ENCODE measurements at regions not wholly inside any gene's neighbourhood (a gene's known extent, or its start where the extent isn't known, plus 50 kb on each side); places are given as distances from the start of the nearest gene placed in this dataset.

- no peak for DNase-seq (ENCODE audit: low spot score in 2 of 2)
- TF ChIP-seq POLR2AphosphoS5 (IDR thresholded peaks at IDR 0.05) (no peak), POLR2A (IDR thresholded peaks at IDR 0.05) (no peak), CTCF (IDR thresholded peaks at IDR 0.05) (no peak)
- Histone ChIP-seq H3K4me3 (no peak overlapping the region), H3K9me3 (peaks cover 9 to 10% of the 10 kb centered on the region in 2 donors), H3K27me3 (peaks cover 0 to 18% of the 10 kb centered on the region in 2 donors), H3K27ac (no peak overlapping the region), H3K36me3 (no peaks in the 10 kb centered on the region), H3K4me1 (no peaks in the 10 kb centered on the region)
- intact Hi-C loops (cut with DNase I; ENCODE audit: low total_unique reads) = no loop called here
Observed at GRCh38 chr17:77698903-77699623, 259.4 kb upstream of the TNRC6C start.

- H3K4me3 ChIP-seq = no peak overlapping the region
- DNase-seq (ENCODE audit: low spot score in 2 of 2) = no peak
- H3K27me3 ChIP-seq = peaks cover 0 to 8% of the 10 kb centered on the region in 2 donors
- intact Hi-C loops (cut with DNase I; ENCODE audit: low total_unique reads) = loop anchor here (10.0 kb wide), 1 partner anchor 466 kb away; no protein-coding TSS in a partner anchor
- no peaks in the 10 kb centered on the region for H3K36me3 ChIP-seq
- TF ChIP-seq CTCF (IDR thresholded peaks at IDR 0.05) (no peak), POLR2AphosphoS5 (IDR thresholded peaks at IDR 0.05) (no peak), POLR2A (IDR thresholded peaks at IDR 0.05) (no peak)
- no peak overlapping the region for H3K27ac ChIP-seq
- no peaks in the 10 kb centered on the region for H3K4me1 ChIP-seq
- peaks cover 22 to 23% of the 10 kb centered on the region in 2 donors for H3K9me3 ChIP-seq
Observed at GRCh38 chr17:77700165-77700881, 258.2 kb upstream of the TNRC6C start.

GRCh38 chr17:77701996-77702395 is 256.5 kb upstream of the TNRC6C start:
- TF ChIP-seq POLR2AphosphoS5 (IDR thresholded peaks at IDR 0.05) = no peak
- no peak for TF ChIP-seq CTCF (IDR thresholded peaks at IDR 0.05)
- no peak for TF ChIP-seq POLR2A (IDR thresholded peaks at IDR 0.05)
- peaks cover 22 to 24% of the 10 kb centered on the region in 2 donors for H3K9me3 ChIP-seq
- no peaks in the 10 kb centered on the region for H3K4me1 ChIP-seq
- H3K27me3 ChIP-seq = no peaks in the 10 kb centered on the region
- no peak for DNase-seq (ENCODE audit: low spot score in 2 of 2)
- intact Hi-C loops (cut with DNase I; ENCODE audit: low total_unique reads) = loop anchor here (10.0 kb wide), 1 partner anchor 467 kb away; no protein-coding TSS in a partner anchor
- no peak overlapping the region for H3K27ac ChIP-seq
- H3K36me3 ChIP-seq = no peaks in the 10 kb centered on the region
- H3K4me3 ChIP-seq = no peak overlapping the region

- H3K4me1 ChIP-seq = no peaks in the 10 kb centered on the region
- TF ChIP-seq POLR2A (IDR thresholded peaks at IDR 0.05) (no peak), CTCF (IDR thresholded peaks at IDR 0.05) (no peak), POLR2AphosphoS5 (IDR thresholded peaks at IDR 0.05) (no peak)
- H3K36me3 ChIP-seq = no peaks in the 10 kb centered on the region
- no peak overlapping the region for H3K4me3 ChIP-seq
- intact Hi-C loops (cut with DNase I; ENCODE audit: low total_unique reads) = loop anchor here (10.0 kb wide), 1 partner anchor 469 kb away; no protein-coding TSS in a partner anchor
- H3K27me3 ChIP-seq = no peaks in the 10 kb centered on the region
- H3K9me3 ChIP-seq = peaks cover 22 to 24% of the 10 kb centered on the region in 2 donors
- H3K27ac ChIP-seq = no peak overlapping the region
- DNase-seq (ENCODE audit: low spot score in 2 of 2) = no peak
Observed at GRCh38 chr17:77704048-77704815, 254.3 kb upstream of the TNRC6C start.

Data from breast epithelium (tissue), 4 donors.